Esophagus squamous epithelium (tissue), 4 donors: ENCODE measurements at regions not wholly inside any gene's neighbourhood (a gene's known extent, or its start where the extent isn't known, plus 50 kb on each side); places are given as distances from the start of the nearest gene placed in this dataset.

Source experiments
- CTCF ChIP-seq, 6 experiments: fragments of 450-650 bp in 4 of 6; fragments of 200-600 bp in 2 of 6; sonication (generic) in 2 of 6; IDR thresholded peaks; one replicate each; pipeline ENCODE4 v1.5.1; 2016 to 2019; ENCODE audit warnings: antibody characterized with exemption in 6 of 6, mild to moderate bottlenecking in 4 of 6, moderate library complexity in 4 of 6
- POLR2A ChIP-seq, 4 donors: fragments of 450-650 bp; IDR thresholded peaks; one replicate each; pipeline ENCODE4 v1.6.1; 2017; ENCODE audit warnings: antibody characterized with exemption in 4 of 4, mild to moderate bottlenecking in 4 of 4, moderate library complexity in 3 of 4

DNA sequence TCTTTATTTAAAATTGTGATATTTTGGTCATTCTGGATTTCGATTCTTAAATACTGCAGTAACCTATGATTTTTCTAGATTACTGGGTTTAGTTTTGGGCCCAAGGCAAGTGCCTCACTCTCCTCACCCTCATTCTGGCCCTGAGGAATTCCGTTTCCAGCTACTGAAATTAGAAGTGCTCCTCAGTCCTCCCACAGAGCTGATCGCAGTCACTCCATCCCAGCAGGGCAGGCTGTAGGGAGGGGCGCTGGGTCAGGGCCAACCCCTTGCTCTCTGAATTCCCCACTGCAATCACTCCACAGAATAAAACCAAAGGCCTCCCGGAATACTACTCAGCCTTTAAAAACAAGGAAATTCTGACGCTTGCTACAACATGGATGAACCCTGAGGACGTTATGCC is 66.5 kb upstream of the DIO3 start:
- TF ChIP-seq CTCF (IDR thresholded peaks at IDR 0.05) (no peak), POLR2A (IDR thresholded peaks at IDR 0.05) (no peak)
